Body of pancreas (tissue), 4 donors: ENCODE measurements at regions not wholly inside any gene's neighbourhood (a gene's known extent, or its start where the extent isn't known, plus 50 kb on each side); places are given as distances from the start of the nearest gene placed in this dataset.

Experiments
- POLR2A ChIP-seq, 3 donors: fragments of 450-650 bp; IDR thresholded peaks; one replicate each; pipeline ENCODE4 v1.6.1; 2016; ENCODE audit warnings: antibody characterized with exemption in 3 of 3, mild to moderate bottlenecking in 2 of 3
- TF ChIP-seq, protein P1 (sequence below), 7 experiments: fragments of 450-650 bp in 4 of 7; fragments of 200-600 bp in 3 of 7; sonication (generic) in 3 of 7; IDR thresholded peaks; one replicate each; pipeline ENCODE4 v1.5.1; 2016 to 2019; ENCODE audit warnings: antibody characterized with exemption in 7 of 7

DNA sequence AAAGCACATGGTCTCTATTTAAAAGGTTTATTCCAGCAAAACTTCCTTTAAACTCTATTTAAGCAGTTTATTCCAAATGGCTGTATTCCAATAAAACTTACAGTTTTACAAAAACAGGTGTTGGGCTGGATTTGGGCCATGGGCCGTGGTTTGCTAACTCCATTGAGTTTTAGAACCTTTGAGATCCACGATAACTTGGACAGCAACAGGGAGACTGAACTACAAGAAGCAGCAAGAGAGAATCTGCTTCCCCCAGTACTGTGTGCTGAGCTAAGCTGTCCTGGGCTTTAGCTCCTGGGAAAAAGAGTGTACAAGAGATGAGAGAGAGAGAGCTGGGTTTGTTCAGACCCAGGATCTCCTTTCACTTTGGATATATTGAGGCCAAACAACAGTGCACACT is 204.0 kb upstream of the CELF2 start:
- TF ChIP-seq, protein P1, sequence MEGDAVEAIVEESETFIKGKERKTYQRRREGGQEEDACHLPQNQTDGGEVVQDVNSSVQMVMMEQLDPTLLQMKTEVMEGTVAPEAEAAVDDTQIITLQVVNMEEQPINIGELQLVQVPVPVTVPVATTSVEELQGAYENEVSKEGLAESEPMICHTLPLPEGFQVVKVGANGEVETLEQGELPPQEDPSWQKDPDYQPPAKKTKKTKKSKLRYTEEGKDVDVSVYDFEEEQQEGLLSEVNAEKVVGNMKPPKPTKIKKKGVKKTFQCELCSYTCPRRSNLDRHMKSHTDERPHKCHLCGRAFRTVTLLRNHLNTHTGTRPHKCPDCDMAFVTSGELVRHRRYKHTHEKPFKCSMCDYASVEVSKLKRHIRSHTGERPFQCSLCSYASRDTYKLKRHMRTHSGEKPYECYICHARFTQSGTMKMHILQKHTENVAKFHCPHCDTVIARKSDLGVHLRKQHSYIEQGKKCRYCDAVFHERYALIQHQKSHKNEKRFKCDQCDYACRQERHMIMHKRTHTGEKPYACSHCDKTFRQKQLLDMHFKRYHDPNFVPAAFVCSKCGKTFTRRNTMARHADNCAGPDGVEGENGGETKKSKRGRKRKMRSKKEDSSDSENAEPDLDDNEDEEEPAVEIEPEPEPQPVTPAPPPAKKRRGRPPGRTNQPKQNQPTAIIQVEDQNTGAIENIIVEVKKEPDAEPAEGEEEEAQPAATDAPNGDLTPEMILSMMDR (IDR thresholded peaks at IDR 0.05): no peak
- TF ChIP-seq POLR2A (IDR thresholded peaks at IDR 0.05): no peak
